HG03565 (cell line): ENCODE measurements at regions not wholly inside any gene's neighbourhood (a gene's known extent, or its start where the extent isn't known, plus 50 kb on each side); places are given as distances from the start of the nearest gene placed in this dataset.

Experiments
- ATAC-seq: cut with Tn5 transposase; IDR thresholded peaks from one replicate; pipeline ENCODE4 v1.9.1; 2021; ENCODE audit warnings: mild to moderate bottlenecking, moderate library complexity; ENCODE audit not compliant: unreplicated experiment

DNA sequence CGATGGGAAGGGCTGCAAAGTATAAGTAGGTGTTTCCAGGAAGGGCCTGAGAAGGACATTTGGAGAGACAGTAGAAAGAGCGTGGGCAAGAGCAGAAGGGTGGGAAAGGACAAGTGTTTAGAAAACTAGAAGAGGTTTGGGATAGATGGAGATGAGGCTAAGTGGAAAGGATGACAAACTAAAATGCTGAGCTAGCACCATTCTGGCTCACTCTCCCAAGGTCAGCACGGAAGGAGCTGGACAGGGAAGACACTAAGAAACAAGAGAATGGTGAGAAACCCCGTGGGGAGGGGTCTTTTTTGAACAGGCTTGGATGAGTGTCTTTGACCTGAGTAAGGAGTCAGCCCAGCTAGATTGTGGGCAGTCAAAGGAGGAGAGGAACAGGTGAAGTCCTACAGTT lies 286.0 kb downstream of the CDK5RAP2 start:
- ATAC-seq = no peak

- ATAC-seq = no peak
Measured at GRCh38 chr9:120292606-120293005, 287.4 kb downstream of the CDK5RAP2 start.

DNA sequence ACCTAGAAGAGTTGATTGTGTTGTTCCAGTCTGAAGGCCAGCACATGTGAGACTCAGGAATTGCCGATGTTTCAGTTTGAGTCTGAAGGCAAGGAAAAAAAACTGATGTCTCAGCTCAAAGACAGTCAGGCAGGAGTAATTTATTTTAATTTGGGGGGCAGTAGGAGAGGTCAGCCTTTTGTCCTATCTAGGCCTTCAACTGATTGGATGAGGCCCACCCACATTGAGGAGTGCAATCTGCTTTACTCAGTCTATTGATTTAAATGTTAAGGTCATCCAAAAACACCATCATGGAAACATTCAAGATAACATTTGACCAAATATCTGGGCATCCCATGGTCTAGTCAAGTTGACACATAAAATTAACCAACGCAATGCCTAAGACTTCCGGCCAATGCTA lies 288.9 kb downstream of the CDK5RAP2 start:
- no peak for ATAC-seq

DNA sequence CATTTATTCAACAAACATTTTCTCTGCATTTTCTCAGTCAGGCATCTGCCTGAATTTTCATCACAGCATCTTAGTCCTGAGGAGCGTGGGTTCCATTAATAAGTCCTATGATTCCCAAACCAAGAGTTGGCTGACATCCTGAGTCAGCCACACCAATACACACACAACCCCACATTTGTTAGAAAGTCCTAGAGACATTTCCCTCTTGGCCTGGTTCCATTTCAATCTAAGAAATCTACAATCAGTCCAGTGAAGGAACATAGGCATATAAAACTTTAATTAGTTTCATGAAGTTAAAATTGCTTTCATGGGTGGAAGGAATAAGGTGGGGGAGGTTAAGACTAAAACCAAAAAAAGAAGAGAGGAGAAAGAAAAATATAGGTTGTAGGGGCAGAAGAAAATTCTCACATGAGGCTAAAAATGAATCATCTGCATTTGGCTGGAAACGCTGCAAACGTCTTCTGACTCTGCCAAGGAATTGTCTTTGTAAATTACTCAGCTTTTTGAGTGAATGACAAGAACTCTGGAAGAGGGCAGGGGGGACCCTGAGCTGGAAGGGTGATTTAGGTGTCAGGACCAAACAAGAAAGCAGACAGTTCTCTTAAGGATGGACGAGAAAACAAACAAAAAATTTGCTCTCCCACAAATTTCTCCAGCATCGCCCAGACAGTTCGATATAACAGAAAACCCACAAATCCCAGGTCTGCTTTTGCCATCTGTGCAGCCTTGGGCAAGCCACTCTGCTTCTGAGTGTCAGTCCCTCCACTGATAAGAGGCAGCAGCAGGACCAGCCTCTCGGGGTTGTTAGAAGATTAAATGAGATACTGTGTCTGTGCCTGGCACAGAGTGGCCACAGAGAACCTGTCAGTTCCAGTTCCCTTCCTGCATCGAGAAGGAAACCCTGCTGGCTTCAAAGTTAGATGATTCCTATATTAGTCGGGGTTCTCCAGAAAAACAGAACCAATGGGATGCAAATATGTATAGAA lies 289.7 kb downstream of the CDK5RAP2 start:
- no peak for ATAC-seq

GRCh38 chr9:120289098-120289497 lies 290.9 kb downstream of the CDK5RAP2 start:
- ATAC-seq = no peak

DNA sequence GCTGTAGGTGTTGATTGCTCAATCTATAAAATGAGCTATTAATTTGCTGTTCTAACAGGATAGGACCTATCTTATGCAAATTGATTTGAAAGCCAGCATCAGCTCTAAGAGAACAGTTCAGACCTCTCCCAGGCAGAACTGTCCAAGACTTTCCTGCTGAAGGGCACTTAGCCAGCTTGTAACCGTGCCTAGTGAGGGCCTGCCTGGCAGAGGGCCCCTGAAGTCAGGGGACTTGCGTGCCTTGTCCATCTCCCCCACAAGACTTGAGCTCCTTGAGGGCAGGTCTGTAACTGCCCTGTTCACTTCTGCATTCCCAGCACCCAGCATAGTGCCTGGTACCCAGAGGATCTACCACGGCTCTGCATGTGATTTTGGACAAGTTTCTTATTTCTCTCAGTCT lies 293.4 kb downstream of the CDK5RAP2 start:
- no peak for ATAC-seq

GRCh38 chr9:120284821-120285220 lies 295.1 kb downstream of the CDK5RAP2 start:
- ATAC-seq = no peak

GRCh38 chr9:120281665-120282064 lies 298.3 kb downstream of the CDK5RAP2 start:
- ATAC-seq = no peak

DNA sequence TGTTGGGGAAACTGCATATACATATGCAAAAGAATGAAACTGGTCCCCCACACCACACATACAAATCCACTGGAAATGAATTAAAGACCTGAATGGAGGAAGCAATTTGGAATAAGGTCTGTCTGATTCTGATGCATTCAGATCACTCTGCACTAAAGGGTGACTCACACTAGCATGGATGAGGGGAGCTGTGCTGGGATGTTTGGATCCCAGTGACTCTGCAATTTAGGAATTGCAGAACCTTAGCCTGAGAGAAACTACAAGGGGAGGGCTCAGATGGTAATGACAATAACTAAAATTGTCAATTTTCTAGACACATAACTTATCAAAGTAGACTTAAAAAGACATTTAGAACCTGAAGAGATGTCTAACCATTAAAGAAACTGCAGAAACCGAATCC lies 312.0 kb downstream of the CDK5RAP2 start:
- ATAC-seq = no peak

DNA sequence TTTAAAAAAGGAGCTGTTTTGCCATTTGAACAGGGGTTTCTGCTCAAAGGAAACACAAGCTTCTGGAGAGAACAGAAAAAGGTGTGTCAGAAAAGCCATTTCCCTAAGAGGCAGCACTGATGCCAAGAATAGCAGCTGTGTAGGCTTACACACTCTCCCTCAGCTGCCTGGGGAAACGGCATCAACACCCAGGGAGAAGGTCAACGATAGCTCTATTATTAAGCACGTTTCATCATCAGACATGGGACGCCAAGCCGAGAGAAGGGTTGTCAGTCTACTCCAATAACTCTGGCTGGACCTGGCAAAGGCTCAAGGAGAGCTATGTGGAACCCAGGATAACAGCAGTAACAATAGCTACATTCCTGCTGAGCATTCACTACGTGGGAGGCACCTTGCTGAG lies 314.2 kb downstream of the CDK5RAP2 start:
- ATAC-seq = no peak

DNA sequence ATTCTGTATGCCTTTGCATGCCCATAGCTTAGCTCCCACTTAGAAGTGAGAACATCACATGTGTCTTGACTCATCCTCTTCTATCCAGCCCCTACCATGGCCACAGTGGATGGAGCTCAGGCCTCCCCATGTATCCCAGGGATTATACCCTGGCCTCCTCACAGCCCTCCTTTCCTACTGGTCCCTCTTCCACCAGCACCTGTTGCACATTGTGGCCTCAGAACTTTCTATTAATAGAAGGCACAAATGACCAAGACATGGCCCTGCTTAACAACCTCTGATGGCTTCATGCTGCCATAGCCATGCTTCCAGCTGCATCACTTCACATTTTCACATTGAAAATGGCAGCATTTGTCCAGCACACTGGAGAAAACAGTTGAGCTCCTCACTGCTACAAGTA lies 315.4 kb downstream of the CDK5RAP2 start:
- no peak for ATAC-seq

GRCh38 chr9:120263836-120264235 lies 316.1 kb downstream of the CDK5RAP2 start:
- no peak for ATAC-seq

GRCh38 chr9:120261419-120261818 lies 318.5 kb downstream of the CDK5RAP2 start:
- ATAC-seq = no peak

GRCh38 chr9:120259100-120259499 lies 320.9 kb downstream of the CDK5RAP2 start:
- ATAC-seq = no peak

- ATAC-seq = no peak
Measured at GRCh38 chr9:120258096-120258495, 321.9 kb downstream of the CDK5RAP2 start.

- no peak for ATAC-seq
Measured at GRCh38 chr9:120257483-120257882, 322.5 kb downstream of the CDK5RAP2 start.

GRCh38 chr9:120256146-120256545 lies 323.8 kb downstream of the CDK5RAP2 start:
- no peak for ATAC-seq

- ATAC-seq = no peak
Measured at GRCh38 chr9:120252248-120252647, 327.7 kb downstream of the CDK5RAP2 start.

- no peak for ATAC-seq
Measured at GRCh38 chr9:120242116-120242811, 337.7 kb downstream of the CDK5RAP2 start.

DNA sequence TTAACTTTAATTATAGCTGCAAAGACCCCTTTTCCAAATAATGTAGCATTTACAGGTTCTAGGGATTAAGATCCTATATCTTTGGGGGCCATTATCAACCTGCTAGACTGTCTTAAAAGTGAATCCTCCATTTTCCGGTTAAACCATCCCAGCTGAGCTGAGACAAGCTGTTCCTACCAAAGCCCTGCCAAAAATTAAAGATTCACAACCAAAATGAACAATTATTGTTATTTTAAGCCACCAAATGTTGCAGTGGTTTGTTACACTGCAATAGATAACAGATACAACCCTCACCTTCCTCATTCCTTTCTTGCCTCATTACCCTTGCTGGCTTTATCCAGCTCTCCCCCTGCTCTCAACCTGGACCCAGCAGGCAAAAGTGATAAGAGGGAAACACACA lies 343.4 kb downstream of the CDK5RAP2 start:
- no peak for ATAC-seq

DNA sequence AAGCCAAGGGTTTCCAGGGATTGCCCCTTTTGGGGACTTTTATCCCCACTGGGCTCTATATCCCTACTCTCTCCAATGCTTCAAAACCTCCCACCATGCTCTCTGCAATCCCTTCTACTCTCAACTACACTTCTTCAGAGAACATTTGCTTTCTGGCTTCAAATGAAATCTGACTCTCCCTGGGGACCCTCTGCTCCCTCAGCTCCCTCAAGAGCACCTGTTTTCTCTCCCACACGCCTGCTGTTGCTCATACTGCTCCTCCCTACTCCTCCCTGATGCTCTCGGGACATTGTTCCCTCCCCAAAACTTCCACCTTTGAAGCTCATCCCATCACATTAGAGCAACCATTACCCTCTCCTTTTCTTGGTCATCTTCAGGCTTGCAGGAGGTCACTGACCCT lies 344.9 kb downstream of the CDK5RAP2 start:
- ATAC-seq = no peak

DNA sequence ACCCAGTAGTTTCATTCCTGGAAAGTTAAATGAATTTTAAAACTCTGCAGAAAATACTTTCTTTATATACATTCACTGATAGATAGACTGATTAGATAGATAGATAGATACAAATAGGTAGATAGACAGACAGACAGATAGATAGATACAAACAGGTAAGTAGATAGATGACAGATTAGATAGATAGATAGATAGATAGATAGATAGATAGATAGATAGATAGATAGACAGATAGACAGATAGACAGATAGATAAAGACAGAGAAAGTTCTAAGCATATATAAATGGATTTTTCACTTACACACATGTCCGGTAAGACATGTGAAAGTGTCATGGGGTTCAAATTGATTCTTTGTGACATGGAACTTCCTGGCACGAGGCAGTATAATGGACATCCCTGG lies 349.7 kb downstream of the CDK5RAP2 start:
- no peak for ATAC-seq
